IMR-90 (cell line): ENCODE measurements at regions not wholly inside any gene's neighbourhood (a gene's known extent, or its start where the extent isn't known, plus 50 kb on each side); places are given as distances from the start of the nearest gene placed in this dataset.

Experiments
- ATAC-seq: fragments of 200-7000 bp; cut with Tn5 transposase; 2 replicates; pipeline ENCODE4 v1.9.1; 2020; ENCODE audit warnings: low read depth, mild to moderate bottlenecking, moderate library complexity
- BruUV-seq: library from RNA; stranded (reverse); fragments of 400-500 nt; replicated peaks from 2 replicates; lab custom pipeline; 2021; lab: Mats Ljungman, UMichigan
- CTCF ChIA-PET: fragments of 300-600 bp; formaldehyde crosslinking; extraction: SDS; loops from one replicate; lab custom pipeline; 2021; ENCODE audit warnings: antibody characterized with exemption; lab: Yijun Ruan, JAX
- POLR2A ChIA-PET: fragments of 300-600 bp; sonication (Branson Sonifier 250); formaldehyde crosslinking; loops from one replicate; lab custom pipeline; 2022; ENCODE audit warnings: antibody characterized with exemption; ENCODE audit not compliant: unreplicated experiment; lab: Charles Lee
- DNase-seq: peaks from one replicate; pipeline ENCODE4 v3.0.0; 2013
- H2AFZ ChIP-seq: replicated peaks from 2 replicates; pipeline ENCODE3; 2013; ENCODE audit warnings: low read length, mild to moderate bottlenecking; ENCODE audit not compliant: poor library complexity
- H2AK5ac ChIP-seq: 2 replicates; pipeline ENCODE4 v1.6.1; 2013; ENCODE audit warnings: low read depth, low read length, inconsistent platforms
- H2AK9ac ChIP-seq: replicated peaks from 2 replicates; pipeline ENCODE3; 2013; ENCODE audit warnings: mild to moderate bottlenecking, low read depth, low read length, moderate library complexity; ENCODE audit not compliant: poor library complexity
- H2BK120ac ChIP-seq: 2 replicates; pipeline ENCODE4 v1.6.1; 2013; ENCODE audit warnings: low read depth, low read length, inconsistent platforms
- H2BK15ac ChIP-seq: 3 replicates; pipeline ENCODE4 v1.6.1; 2013; ENCODE audit warnings: low read depth, low read length, inconsistent platforms
- H2BK20ac ChIP-seq: 2 replicates; pipeline ENCODE4 v1.6.1; 2013; ENCODE audit warnings: low read depth, mild to moderate bottlenecking, inconsistent platforms, low read length, moderate library complexity
- H2BK5ac ChIP-seq: 2 replicates; pipeline ENCODE4 v1.6.1; 2013; ENCODE audit warnings: mild to moderate bottlenecking, low read depth, low read length, inconsistent platforms; ENCODE audit not compliant: poor library complexity, severe bottlenecking
- H3K14ac ChIP-seq: replicated peaks from 2 replicates; pipeline ENCODE4 v1.6.1; 2013; ENCODE audit warnings: low read depth, low read length, inconsistent platforms
- H3K18ac ChIP-seq: 2 replicates; pipeline ENCODE4 v1.6.1; 2013; ENCODE audit warnings: low read depth, low read length, control low read depth
- H3K23ac ChIP-seq: 2 replicates; pipeline ENCODE4 v1.6.1; 2013; ENCODE audit warnings: low read depth, low read length, inconsistent platforms
- H3K27ac ChIP-seq: 2 replicates; pipeline ENCODE4 v1.5.1; 2013; ENCODE audit warnings: mild to moderate bottlenecking, control low read depth, low read length; ENCODE audit not compliant: insufficient read depth
- H3K27me3 ChIP-seq: 2 replicates; pipeline ENCODE4 v1.6.1; 2013; ENCODE audit warnings: low read length; ENCODE audit not compliant: control insufficient read depth, insufficient read depth
- H3K36me3 ChIP-seq: 2 replicates; pipeline ENCODE4 v1.6.1; 2013; ENCODE audit warnings: low read length, mixed read lengths; ENCODE audit not compliant: control insufficient read depth, insufficient read depth
- H3K4ac ChIP-seq: 2 replicates; pipeline ENCODE4 v1.6.1; 2013; ENCODE audit warnings: low read depth, low read length, inconsistent platforms
- H3K4me1 ChIP-seq: 2 replicates; pipeline ENCODE4 v1.6.1; 2013; ENCODE audit warnings: low read length, mixed read lengths; ENCODE audit not compliant: control insufficient read depth, insufficient read depth
- H3K4me2 ChIP-seq: 2 replicates; pipeline ENCODE4 v1.6.1; 2013; ENCODE audit warnings: low read depth, mild to moderate bottlenecking, control low read depth, low read length, moderate library complexity
- H3K4me3 ChIP-seq: 2 replicates; pipeline ENCODE4 v1.5.1; 2013; ENCODE audit warnings: low read depth, mild to moderate bottlenecking, control low read depth, low read length, moderate library complexity; ENCODE audit not compliant: insufficient read depth
- H3K56ac ChIP-seq: 2 replicates; pipeline ENCODE4 v1.6.1; 2013; ENCODE audit warnings: low read length, inconsistent platforms; ENCODE audit not compliant: insufficient read depth; ENCODE audit errors: extremely low read depth
- H3K79me1 ChIP-seq, 2 experiments: 2 replicates each; pipeline ENCODE4 v1.6.1; 2013; ENCODE audit warnings: low read length in 2 of 2, inconsistent platforms in 1 of 2, low read depth in 1 of 2
- H3K9ac ChIP-seq: 2 replicates; pipeline ENCODE4 v1.6.1; 2013; ENCODE audit warnings: low read depth, low read length, control low read depth
- H3K9me1 ChIP-seq: 2 replicates; pipeline ENCODE4 v1.6.1; 2013; ENCODE audit warnings: low read length, inconsistent platforms; ENCODE audit not compliant: insufficient read depth
- H3K9me3 ChIP-seq: 2 replicates; pipeline ENCODE4 v1.6.1; 2013; ENCODE audit warnings: low read length; ENCODE audit not compliant: control insufficient read depth, insufficient read depth
- H4K20me1 ChIP-seq: 2 replicates; pipeline ENCODE4 v1.6.1; 2013; ENCODE audit warnings: low read length, inconsistent platforms; ENCODE audit not compliant: insufficient read depth
- H4K5ac ChIP-seq: 2 replicates; pipeline ENCODE4 v1.6.1; 2013; ENCODE audit warnings: mild to moderate bottlenecking, low read depth, low read length, control low read depth
- H4K8ac ChIP-seq, 2 experiments: 2 replicates each; pipeline ENCODE4 v1.6.1; 2013; ENCODE audit warnings: low read depth in 2 of 2, low read length in 2 of 2, control low read depth in 1 of 2, inconsistent platforms in 1 of 2
- H4K91ac ChIP-seq: 2 replicates; pipeline ENCODE4 v1.6.1; 2013; ENCODE audit warnings: low read depth, low read length, inconsistent platforms; ENCODE audit not compliant: insufficient read depth
- BHLHE40 ChIP-seq: fragments of 150-350 bp; IDR thresholded peaks from 2 replicates; pipeline ENCODE4 v1.6.1; 2016; ENCODE audit warnings: mild to moderate bottlenecking, low read depth, low read length
- CEBPB ChIP-seq: IDR thresholded peaks from 2 replicates; pipeline ENCODE4 v1.6.1; 2012; ENCODE audit warnings: low read depth, low read length, improper control_type of control experiment
- FOS ChIP-seq: fragments of 150-350 bp; IDR thresholded peaks from 2 replicates; pipeline ENCODE4 v1.6.1; 2016; ENCODE audit warnings: low read depth, low read length
- MAFK ChIP-seq: IDR thresholded peaks from 2 replicates; pipeline ENCODE4 v1.6.1; 2012; ENCODE audit warnings: low read depth, low read length, improper control_type of control experiment
- MAZ ChIP-seq: IDR thresholded peaks from 2 replicates; pipeline ENCODE4 v1.6.1; 2012; ENCODE audit warnings: low read depth, mild to moderate bottlenecking, low read length, improper control_type of control experiment, moderate library complexity, borderline replicate concordance
- MXI1 ChIP-seq: IDR thresholded peaks from 2 replicates; pipeline ENCODE4 v1.6.1; 2012; ENCODE audit warnings: low read depth, mild to moderate bottlenecking, low read length, moderate library complexity, borderline replicate concordance
- NFE2L2 ChIP-seq: fragments of 150-350 bp; IDR thresholded peaks from 2 replicates; pipeline ENCODE4 v1.6.1; 2016; ENCODE audit warnings: low read depth, mild to moderate bottlenecking, low read length
- POLR2A ChIP-seq: IDR thresholded peaks from 2 replicates; pipeline ENCODE4 v1.6.1; 2012; ENCODE audit warnings: mild to moderate bottlenecking, low read depth, low read length
- WGBS, 2 experiments: methylation state at CpG; one replicate each; pipeline versions ENCODE4 v1.1.5 to v1.1.7; 2013; ENCODE audit warnings: missing lambda C conversion rate in 2 of 2; ENCODE audit not compliant: insufficient read length in 1 of 2; ENCODE audit errors: extremely low coverage in 2 of 2; 5-methylcytosine and 5-hydroxymethylcytosine counted together
- dilution Hi-C: fragments of 300-500 bp; cut with HindIII; formaldehyde crosslinking; loops from one replicate; pipeline ENCODE4 v1.14.3; 2018; ENCODE audit warnings: low sequenced_read_pairs; ENCODE audit not compliant: unreplicated experiment
- in situ Hi-C: fragments of 300-500 bp; cut with MboI; formaldehyde crosslinking; loops from 3 replicates; pipeline ENCODE4 v1.14.3; 2019; ENCODE audit warnings: low sequenced_read_pairs, inconsistent platforms, mixed read lengths
- intact Hi-C: fragments of 100-400 bp; cut with micrococcal nuclease; formaldehyde crosslinking; loops from 2 replicates; pipeline ENCODE4 v1.10.0; 2022
- TF ChIP-seq, protein P1 (sequence below): fragments of 150-350 bp; IDR thresholded peaks from 2 replicates; pipeline ENCODE4 v1.6.1; 2017; ENCODE audit warnings: mild to moderate bottlenecking, antibody characterized with exemption, low read length, low read depth
- TF ChIP-seq, protein P2 (sequence below): conservative IDR thresholded peaks from 2 replicates; pipeline ENCODE4 v1.5.1; 2012; ENCODE audit warnings: mild to moderate bottlenecking, low read depth, low read length, improper control_type of control experiment
- TF ChIP-seq, protein P3 (sequence below): fragments of 150-350 bp; IDR thresholded peaks from 2 replicates; pipeline ENCODE4 v1.6.1; 2016; ENCODE audit warnings: low read depth, mild to moderate bottlenecking, low read length, moderate library complexity, borderline replicate concordance

DNA sequence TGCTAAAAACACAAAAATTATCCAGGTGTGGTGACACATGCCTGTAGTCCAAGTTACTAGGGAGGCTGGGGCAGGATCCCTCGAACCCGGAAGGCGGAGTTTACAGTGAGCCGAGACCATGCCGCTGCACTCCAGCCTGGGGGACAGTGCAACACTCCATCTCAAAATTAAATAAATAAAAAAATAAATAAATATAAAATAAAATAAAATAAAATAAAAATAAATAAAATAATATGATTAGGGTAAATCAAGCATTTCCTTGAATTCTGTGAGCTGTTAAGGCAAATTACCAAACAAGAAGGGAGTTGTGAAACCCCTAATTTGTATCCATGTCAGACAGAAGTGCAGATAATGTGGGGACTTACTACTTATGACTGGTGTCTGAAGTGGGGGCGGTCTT lies 1928.9 kb upstream of the IGFBP7 start:
- in situ Hi-C loops, result no loop called here
- Histone ChIP-seq H3K14ac (no peak overlapping the region), H2AK9ac (no peak overlapping the region), H4K5ac (no peak overlapping the region), H3K18ac (no peak overlapping the region), H2AFZ (no peak overlapping the region), H2BK20ac (no peak overlapping the region), H2BK15ac (no peak overlapping the region), H3K9me3 (no peaks in the 10 kb centered on the region), H4K91ac (no peak overlapping the region), H3K79me1 (no peaks in the 10 kb centered on the region), H3K4me3 (no peak overlapping the region), H3K9me1 (no peaks in the 10 kb centered on the region), H4K20me1 (no peaks in the 10 kb centered on the region), H3K4me1 (no peaks in the 10 kb centered on the region), H3K9ac (no peak overlapping the region), H3K27me3 (no peaks in the 10 kb centered on the region), H3K23ac (no peak overlapping the region), H2AK5ac (no peak overlapping the region), H2BK5ac (no peak overlapping the region), H3K56ac (no peak overlapping the region), H3K27ac (no peak overlapping the region), H3K4me2 (no peak overlapping the region), H2BK120ac (no peak overlapping the region), H3K4ac (no peak overlapping the region), H4K8ac (no peak overlapping the region), H3K36me3 (no peaks in the 10 kb centered on the region)
- no CpG with 5 or more reads among the region's 6 CpGs for WGBS, 2 experiments
- TF ChIP-seq POLR2A, result no peak
- TF ChIP-seq, protein P1, sequence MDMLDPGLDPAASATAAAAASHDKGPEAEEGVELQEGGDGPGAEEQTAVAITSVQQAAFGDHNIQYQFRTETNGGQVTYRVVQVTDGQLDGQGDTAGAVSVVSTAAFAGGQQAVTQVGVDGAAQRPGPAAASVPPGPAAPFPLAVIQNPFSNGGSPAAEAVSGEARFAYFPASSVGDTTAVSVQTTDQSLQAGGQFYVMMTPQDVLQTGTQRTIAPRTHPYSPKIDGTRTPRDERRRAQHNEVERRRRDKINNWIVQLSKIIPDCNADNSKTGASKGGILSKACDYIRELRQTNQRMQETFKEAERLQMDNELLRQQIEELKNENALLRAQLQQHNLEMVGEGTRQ, result no peak
- no peak for TF ChIP-seq MXI1
- no peak for TF ChIP-seq MAFK
- TF ChIP-seq, protein P2, sequence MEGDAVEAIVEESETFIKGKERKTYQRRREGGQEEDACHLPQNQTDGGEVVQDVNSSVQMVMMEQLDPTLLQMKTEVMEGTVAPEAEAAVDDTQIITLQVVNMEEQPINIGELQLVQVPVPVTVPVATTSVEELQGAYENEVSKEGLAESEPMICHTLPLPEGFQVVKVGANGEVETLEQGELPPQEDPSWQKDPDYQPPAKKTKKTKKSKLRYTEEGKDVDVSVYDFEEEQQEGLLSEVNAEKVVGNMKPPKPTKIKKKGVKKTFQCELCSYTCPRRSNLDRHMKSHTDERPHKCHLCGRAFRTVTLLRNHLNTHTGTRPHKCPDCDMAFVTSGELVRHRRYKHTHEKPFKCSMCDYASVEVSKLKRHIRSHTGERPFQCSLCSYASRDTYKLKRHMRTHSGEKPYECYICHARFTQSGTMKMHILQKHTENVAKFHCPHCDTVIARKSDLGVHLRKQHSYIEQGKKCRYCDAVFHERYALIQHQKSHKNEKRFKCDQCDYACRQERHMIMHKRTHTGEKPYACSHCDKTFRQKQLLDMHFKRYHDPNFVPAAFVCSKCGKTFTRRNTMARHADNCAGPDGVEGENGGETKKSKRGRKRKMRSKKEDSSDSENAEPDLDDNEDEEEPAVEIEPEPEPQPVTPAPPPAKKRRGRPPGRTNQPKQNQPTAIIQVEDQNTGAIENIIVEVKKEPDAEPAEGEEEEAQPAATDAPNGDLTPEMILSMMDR, result no peak
- TF ChIP-seq FOS, result no peak
- TF ChIP-seq NFE2L2, result no peak
- TF ChIP-seq MAZ, result no peak
- no peak for TF ChIP-seq CEBPB
- TF ChIP-seq BHLHE40, result no peak
- TF ChIP-seq, protein P3, sequence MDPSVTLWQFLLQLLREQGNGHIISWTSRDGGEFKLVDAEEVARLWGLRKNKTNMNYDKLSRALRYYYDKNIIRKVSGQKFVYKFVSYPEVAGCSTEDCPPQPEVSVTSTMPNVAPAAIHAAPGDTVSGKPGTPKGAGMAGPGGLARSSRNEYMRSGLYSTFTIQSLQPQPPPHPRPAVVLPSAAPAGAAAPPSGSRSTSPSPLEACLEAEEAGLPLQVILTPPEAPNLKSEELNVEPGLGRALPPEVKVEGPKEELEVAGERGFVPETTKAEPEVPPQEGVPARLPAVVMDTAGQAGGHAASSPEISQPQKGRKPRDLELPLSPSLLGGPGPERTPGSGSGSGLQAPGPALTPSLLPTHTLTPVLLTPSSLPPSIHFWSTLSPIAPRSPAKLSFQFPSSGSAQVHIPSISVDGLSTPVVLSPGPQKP, result no peak
- ChIA-PET CTCF (no interaction called here), POLR2A (no interaction called here)
- ATAC-seq (no peak), DNase-seq (no peak)
- BruUV-seq, result no TSS peak
- dilution Hi-C loops, result no loop called here
- intact Hi-C loops, result no loop called here
